Fibroblast of peridontal ligament (primary cell): ENCODE measurements at regions not wholly inside any gene's neighbourhood (a gene's known extent, or its start where the extent isn't known, plus 50 kb on each side); places are given as distances from the start of the nearest gene placed in this dataset.
A peak's percentile ranks its signal among the peaks of the same experiment; 100 is the strongest.
"Not testable (repeated sequence)": the region's sequence is repeated elsewhere in the genome, so short reads cannot be mapped to it uniquely, and the experiment has no call there.

ENCODE experiments used
- DNase-seq: peaks from one replicate; pipeline ENCODE4 v3.0.0-alpha.2; 2010; ENCODE audit errors: extremely low read depth

DNA sequence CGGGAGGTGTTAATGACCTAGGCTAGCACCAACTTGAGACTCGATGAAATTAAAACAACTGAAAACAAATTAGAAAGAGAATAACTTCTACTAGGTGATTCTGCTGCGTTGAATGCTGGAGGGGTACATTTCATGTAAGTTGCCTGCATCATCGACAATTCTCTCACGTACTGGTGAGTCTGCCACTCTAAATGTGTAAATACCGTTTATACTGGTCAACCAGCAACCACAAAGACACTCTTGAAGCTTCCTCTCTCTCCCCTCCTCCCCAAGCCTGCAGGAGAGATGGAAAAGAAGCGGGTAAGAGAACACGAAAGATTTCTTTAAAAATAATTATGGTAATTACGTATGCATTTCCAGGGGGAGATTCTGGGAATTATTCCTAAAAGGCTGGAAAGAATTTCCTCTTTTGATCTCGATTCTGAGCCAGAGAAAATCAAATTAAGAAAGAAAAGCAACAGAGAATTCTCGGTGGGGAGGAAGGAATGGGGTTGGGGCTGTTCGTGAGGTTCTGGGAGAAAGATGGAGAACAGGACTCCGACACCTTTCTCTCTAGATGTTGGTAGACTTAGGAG lies 68.6 kb upstream of the MRTFB start:
- peak; percentile 33 for DNase-seq

DNA sequence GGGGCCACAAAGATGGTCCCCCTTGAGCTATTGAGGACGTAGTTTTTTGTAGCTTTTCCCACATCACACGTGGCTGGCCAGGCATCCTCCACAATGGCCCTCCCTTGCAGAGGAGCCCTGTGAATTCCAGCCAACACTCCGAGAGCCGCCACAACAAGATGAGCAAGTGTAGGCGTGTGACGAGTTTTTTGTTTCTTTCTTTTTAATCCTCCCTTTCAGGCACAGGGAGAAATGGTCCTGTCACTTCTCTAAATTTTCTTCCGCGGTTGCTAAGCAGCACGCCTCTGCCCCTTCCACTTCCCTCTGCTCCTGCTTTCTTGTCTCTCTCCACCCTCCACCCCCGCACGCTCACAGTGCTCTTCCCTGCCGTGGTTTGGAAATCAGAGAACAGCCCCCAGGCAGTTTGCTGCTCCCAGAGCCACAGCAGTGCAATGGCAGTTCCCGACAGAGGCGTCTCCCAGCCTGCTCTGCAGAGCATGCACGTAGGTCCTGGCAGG lies 68.0 kb upstream of the MRTFB start:
- DNase-seq, result peak; percentile 41

DNA sequence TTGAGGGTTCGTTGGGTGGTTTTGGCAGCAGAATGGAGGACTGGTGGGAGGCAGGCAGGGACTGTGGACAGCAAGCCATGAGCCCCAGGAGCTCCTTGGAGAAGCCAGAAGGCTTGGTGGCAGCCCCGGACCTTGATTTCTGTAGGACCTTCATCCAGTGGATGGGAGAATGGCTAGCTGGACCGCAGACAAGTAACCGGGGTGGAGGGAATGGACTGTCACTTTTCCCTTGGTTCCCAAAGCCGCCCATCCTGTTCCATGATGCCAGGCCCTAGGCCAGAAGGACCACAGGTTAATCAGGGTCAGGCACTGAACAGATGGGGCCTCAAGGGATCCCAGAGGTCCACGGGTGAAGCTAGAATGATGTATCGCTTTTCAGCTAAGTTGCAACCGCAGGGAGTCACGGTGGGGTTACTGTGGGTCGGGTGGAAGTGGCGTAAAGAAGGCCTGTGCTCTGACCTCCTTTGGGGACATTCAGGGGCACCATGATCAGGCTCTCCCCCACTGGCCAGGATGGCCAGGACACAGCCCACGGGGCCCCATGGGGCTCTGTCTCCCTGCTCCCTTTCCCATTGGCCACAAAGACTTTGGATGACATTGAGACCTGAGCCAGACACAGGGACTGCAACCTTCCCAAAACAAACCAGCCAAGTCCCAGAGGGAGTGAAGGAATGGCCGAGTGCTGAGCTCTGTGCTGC lies 66.9 kb upstream of the MRTFB start:
- DNase-seq, result no peak

DNA sequence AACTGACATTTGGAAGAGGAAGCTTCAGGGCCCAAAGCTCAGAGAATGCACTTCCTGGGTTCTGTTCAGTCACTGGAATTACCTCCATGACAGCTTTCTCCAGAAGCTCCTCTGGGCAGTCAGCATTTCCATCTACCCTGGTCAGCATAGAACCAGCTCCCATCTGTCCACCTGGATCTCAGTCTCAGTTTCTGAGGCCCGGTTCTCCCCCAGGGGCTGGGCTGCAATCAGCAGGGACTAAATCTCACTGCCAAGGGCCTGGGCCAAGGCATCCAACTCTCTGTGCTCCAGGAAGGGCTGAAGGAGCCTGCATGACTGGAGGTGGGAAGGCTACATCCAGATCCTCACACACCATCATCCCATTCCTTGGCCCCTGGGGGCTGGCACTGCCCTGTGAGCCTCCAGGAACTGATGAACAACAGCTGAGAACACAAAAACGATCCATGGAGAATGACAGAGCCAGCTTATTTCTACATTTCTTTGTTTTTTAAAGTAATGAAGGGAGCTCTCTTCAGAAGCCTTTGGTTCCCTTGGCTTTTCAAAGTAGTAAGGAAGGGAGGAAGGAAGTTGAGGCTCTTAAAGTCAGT lies 66.3 kb upstream of the MRTFB start:
- peak; percentile 44 for DNase-seq

DNA sequence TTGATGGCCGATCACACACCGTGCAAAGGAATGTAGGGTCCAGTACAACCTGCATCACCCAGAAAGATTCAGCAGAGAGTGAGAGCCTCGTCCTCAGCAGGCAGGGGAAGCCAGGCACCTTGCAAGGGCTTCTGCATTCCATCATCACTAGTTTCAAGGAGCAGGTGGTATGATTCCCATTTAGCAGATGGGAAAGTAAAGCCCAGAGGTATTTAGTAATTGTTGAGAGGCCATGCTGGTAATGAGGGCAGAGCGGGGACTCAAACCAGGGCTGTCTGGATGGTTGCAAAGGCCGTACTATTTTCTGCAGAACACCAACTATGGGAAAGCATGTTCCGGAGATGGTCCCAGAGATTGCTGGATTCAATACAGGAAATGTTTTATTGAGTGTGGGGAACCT lies 65.8 kb upstream of the MRTFB start:
- no peak for DNase-seq

DNA sequence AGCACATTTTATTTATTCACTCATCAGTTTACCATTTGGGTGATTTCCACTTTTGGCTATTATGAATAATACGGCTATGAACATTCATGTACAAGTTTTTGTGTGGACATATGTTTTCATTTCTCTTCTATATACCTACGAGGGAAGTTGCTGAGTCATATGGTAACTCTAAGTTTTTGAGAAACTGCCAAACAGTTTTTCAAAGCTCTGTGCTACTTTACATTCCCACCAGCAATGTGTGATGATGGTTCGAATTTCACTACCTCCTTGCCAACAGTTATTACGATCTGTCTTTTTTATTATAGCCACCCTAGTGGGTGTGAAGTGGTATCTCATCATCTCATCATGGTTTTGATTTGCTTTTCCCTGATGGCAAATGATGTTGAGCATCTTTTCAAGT lies 63.7 kb upstream of the MRTFB start:
- peak; percentile 91 for DNase-seq

DNA sequence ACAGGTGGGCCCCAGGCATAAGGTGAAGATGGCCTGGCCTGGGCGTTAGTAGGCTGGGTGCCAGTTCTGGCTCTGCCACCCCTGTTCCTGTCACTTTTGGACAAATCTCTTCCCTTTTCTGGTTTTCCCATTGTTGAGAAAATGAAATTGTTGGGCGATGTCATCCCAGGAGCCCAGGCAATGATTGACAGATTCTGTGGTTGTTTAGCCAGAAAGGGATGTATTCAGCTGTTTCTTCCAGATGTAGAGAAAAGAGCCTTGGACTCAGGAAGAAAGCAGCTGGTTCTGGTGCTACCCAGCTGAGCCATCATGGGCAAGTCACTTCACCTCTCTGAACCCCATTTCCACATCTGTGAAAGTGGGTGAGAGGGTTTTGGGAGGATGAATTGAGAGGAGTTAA lies 60.1 kb upstream of the MRTFB start:
- DNase-seq, result no peak

DNA sequence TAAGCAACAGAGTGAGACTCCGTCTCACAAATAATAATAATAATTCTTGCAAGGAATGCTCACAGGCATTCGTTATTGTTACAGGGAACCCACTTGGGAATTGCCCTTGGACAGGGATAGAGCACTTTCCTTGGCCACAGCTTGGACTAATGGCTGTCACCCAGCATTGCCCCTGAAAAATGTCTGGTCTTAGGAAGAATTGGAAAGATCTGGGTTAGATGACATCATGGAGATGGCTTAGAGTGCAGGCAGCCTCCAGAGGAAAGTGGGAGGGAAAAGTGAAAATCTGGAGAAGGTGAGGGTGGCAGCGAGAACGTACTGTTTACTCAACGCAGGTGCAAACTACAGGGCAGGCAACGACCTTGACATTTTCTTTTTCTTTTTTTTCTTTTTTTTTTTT lies 59.3 kb upstream of the MRTFB start:
- no peak for DNase-seq

DNA sequence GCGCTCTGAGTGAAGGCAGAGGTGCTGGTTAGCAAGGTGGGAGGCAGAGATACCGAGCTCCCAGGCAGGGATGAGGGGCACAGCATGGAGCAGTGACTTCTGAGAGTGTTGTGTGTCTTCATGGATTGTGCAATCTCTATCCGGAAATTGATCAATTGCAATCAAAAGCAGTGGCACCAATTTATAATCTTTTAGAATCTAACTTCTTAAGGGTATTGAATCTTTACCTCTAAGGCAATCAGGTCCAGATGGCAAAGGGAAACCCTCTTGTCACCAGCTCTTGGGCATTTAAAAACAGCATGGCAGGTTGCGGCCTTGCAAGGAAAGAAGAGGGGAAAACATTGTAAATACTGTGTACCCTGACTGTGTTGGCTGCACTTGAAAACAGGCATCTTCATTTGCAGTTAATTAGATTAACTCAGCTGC lies 58.0 kb upstream of the MRTFB start:
- no peak for DNase-seq

DNA sequence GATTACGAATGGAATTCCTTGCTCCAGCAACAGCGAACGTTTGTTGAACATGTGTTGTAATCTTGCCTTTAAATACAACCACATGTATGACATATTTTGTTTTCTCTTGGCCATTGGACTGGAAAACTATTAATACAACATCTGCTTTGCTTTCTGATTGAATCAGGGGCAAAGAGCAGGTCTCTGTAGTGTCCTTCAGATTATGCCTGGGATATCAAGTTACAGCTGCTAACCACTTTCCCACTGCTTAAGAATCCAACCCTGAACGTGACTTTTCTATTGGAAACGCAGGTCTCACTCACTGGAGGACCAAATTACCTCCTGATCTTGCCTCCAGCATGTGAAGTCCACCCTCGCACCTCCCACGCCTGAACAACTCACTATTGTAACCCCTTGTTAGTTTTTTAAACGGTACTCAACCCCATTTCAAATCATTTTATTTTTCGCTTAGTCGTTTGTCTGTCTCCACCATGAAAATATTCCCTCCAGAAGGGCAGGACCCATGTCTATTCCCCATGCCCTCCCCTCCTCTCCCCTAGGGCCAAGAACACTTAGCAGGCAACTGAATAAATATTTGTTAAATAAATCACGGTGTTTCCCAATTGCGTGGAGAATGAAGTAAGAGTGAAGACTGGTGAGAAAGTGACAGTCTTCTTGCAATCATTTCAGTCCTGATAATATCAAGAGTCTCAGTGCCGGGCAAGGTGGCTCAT lies 57.4 kb upstream of the MRTFB start:
- peak; percentile 99 for DNase-seq

DNA sequence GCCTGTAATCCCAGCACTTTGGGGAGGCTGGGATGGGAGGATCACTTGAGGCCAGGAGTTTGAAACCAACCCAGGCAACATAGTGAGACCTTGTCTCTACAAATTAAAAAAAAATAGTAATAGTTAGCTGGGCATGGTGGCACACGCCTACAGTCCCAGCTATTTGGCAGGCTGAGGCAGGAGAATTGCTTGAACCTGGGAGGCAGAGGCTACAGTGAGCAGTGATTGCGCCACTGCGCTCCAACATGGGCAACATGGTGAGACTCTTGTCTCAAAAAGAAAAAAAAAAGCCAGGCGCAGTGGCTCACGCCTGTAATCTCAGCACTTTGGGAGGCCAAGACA lies 56.9 kb upstream of the MRTFB start:
- DNase-seq, result no peak

DNA sequence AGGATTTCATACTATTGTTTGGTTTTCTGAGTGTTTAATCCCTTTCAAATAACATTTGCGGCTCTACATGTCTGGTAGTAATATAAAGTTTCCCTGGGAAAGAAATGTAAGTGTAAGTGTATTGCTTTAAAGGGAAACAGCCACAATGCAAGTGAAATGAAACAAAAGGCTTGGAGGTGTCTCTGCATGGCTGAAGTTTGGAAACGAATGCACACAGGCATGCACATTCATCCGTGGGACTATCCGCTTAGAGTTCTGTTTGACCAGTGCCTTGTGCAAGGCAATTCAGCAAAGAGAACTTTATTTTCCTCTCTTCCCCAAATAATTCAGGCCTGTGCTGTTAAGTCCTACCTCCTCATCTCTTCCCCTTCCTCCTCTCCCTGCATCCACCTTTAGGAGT lies 56.1 kb upstream of the MRTFB start:
- peak; percentile 64 for DNase-seq

DNA sequence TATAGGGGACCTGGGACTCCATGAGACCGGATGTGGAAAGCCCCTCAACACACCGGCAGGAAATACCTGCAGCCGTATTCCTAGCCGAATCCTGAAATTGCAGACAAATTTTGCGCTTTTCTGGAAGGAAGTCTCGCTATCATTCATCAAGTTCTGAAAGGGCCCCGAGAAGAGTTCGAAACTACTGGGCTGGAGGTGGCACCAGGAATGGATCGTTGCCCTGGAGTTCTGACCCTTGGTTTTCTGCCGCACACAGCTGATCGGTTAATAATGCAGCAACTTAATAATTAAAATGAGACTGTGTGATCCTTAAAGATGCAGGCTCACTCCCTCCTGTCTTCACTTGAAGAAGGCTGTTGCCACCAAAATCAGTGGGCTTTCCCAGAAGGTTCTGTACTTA lies 55.7 kb upstream of the MRTFB start:
- no peak for DNase-seq

DNA sequence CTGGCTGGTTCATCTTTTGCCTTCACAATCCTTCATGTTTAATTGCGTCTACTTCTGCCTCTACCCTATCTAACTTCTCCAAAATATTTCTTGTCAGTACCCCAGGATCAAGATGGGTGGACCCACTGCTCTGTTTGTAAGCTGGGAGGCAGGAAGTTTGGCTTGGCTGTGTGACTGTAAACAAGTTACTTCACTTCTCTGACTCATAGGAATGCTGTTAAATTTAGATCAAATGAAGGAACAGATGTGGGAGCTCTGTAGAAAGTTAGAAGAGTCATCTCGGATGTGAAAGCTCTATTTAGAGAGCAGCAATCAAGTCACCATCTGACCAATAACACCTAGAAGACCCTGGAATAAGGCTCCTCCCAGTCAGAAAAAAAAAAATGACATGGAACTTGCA lies 55.2 kb upstream of the MRTFB start:
- DNase-seq, result peak; percentile 89

DNA sequence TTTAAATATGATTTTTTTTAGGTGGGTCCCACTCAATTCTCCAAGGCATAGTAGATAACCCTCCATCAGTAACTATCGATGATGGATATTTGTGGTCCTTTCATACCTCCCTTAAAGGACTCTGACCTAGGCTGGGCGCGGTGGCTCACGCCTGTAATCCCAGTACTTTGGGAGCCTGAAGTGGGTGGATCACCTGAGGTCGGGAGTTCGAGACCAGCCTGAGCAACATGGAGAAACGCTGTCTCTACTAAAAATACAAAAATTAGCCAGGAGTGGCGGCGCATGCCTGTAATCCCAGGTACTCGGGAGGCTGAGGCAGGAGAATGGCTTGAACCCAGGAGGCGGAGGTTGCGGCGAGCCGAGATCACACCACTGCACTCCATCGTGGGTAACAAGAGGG lies 54.8 kb upstream of the MRTFB start:
- DNase-seq, result not testable (repeated sequence)

DNA sequence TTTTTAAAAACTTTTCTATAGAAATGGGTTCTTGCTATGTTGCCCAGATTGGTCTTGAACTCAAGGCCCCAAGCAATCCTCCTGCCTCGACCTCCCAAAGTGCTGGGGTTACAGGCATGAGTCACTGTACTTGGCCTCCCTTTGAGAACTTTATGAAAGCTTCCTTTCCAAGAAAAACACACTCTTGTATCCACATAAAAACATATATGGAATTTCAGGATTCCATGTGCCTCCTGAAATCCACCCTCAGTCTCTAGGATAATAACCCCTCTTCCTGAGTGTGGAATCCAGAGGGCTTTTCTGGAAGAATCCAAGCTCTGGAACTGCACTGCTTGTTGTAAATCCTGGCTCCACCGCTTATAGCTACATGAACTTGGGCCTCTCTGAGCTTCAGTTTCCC lies 53.2 kb upstream of the MRTFB start:
- DNase-seq, result no peak

DNA sequence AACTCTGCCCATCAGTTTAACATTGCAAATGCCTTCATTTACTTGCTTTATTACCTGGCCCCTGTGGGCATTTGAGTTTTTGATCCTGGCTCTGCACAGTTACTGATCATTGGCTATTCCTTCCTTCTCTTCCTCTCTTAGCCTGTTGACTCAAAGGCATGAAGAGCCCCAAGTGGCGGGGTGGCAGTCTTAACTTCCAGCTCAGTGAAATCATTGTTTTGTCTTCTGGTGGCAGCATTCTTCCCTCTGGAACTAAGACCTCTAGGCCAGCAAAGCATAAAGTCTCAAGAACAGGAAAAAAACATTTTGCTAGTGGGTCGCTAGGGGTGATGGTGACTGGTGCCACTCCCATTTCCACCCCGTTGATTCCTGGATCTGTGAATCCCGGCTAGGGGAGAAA lies 52.3 kb upstream of the MRTFB start:
- DNase-seq, result no peak

DNA sequence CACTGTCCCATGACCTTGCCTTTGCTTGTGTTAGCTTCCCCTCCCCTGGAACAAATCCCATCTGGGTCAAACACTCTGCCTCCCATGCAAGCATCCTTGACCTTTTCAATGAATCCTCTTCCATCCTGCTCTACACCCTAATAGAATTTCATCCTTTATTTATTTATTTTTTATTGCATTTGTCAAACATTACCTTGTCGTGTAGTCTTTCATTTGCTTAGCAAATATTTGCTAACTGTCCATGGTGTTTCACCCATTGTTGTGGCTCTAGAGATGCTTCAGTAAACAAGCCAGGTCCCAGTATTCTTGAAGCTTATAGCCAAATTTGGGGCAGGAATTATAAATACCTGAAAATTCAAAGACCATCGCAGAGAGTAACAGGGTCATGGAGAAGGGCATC lies 51.0 kb upstream of the MRTFB start:
- no peak for DNase-seq
